Ishikawa (cell line): ENCODE measurements at regions not wholly inside any gene's neighbourhood (a gene's known extent, or its start where the extent isn't known, plus 50 kb on each side); places are given as distances from the start of the nearest gene placed in this dataset.
A peak's percentile ranks its signal among the peaks of the same experiment; 100 is the strongest.

Experiments
- CEBPB ChIP-seq: IDR thresholded peaks from 2 replicates; pipeline ENCODE4 v1.6.1; 2012
- CREB1 ChIP-seq: IDR thresholded peaks from 2 replicates; pipeline ENCODE4 v1.6.1; 2012; ENCODE audit warnings: low read depth
- EGR1 ChIP-seq: IDR thresholded peaks from 2 replicates; pipeline ENCODE4 v1.6.1; 2012
- EP300 ChIP-seq: IDR thresholded peaks from 2 replicates; pipeline ENCODE4 v1.6.1; 2012; ENCODE audit warnings: borderline replicate concordance
- FOXM1 ChIP-seq: IDR thresholded peaks from 2 replicates; pipeline ENCODE4 v1.6.1; 2012; ENCODE audit warnings: low read depth, borderline replicate concordance
- MAX ChIP-seq: IDR thresholded peaks from 2 replicates; pipeline ENCODE4 v1.6.1; 2012
- NFIC ChIP-seq: IDR thresholded peaks from 2 replicates; pipeline ENCODE4 v1.6.1; 2012
- RAD21 ChIP-seq: IDR thresholded peaks from 2 replicates; pipeline ENCODE4 v1.6.1; 2012; ENCODE audit warnings: low read depth
- REST ChIP-seq: IDR thresholded peaks from 2 replicates; pipeline ENCODE4 v1.6.1; 2012; ENCODE audit warnings: low read depth, mild to moderate bottlenecking
- TAF1 ChIP-seq: IDR thresholded peaks from 2 replicates; pipeline ENCODE4 v1.6.1; 2012; ENCODE audit warnings: low read depth, mild to moderate bottlenecking
- TCF12 ChIP-seq: IDR thresholded peaks from 2 replicates; pipeline ENCODE4 v1.6.1; 2012; ENCODE audit warnings: low read depth
- TEAD4 ChIP-seq: IDR thresholded peaks from 2 replicates; pipeline ENCODE4 v1.6.1; 2012
- USF1 ChIP-seq: IDR thresholded peaks from 2 replicates; pipeline ENCODE4 v1.6.1; 2012
- YY1 ChIP-seq: IDR thresholded peaks from 2 replicates; pipeline ENCODE4 v1.6.1; 2012; ENCODE audit warnings: low read depth
- ZBTB7A ChIP-seq: IDR thresholded peaks from 2 replicates; pipeline ENCODE4 v1.6.1; 2012; ENCODE audit warnings: low read depth

- TF ChIP-seq RAD21 = 0 out of 2 replicates have a peak, but pooled peaks have one; percentile 15
- no peak for TF ChIP-seq TCF12
Measured at GRCh38 chr5:163569284-163569683, 63.9 kb downstream of the MAT2B start.

- TF ChIP-seq TEAD4 = no peak
- no peak for TF ChIP-seq REST
- no peak for TF ChIP-seq YY1
- TF ChIP-seq TAF1 = no peak
- no peak for TF ChIP-seq ZBTB7A
- TF ChIP-seq TCF12 = no peak
Measured at GRCh38 chr5:163571744-163572143, 66.3 kb downstream of the MAT2B start.

GRCh38 chr5:163574472-163575440, 69.3 kb downstream of the MAT2B start:
- TF ChIP-seq NFIC (no peak), USF1 (no peak), ZBTB7A (no peak), EGR1 (no peak), TEAD4 (no peak), MAX (no peak), CEBPB (no peak), RAD21 (no peak), EP300 (no peak), TCF12 (no peak), REST (no peak)

- no peak for TF ChIP-seq REST
- no peak for TF ChIP-seq EP300
- TF ChIP-seq USF1 = no peak
- no peak for TF ChIP-seq TAF1
- no peak for TF ChIP-seq EGR1
- no peak for TF ChIP-seq CREB1
- TF ChIP-seq ZBTB7A = no peak
- TF ChIP-seq RAD21 = no peak
- no peak for TF ChIP-seq NFIC
- TF ChIP-seq FOXM1 = no peak
- no peak for TF ChIP-seq MAX
- TF ChIP-seq TCF12 = no peak
- no peak for TF ChIP-seq TEAD4
- TF ChIP-seq CEBPB = no peak
- no peak for TF ChIP-seq YY1
Measured at GRCh38 chr5:163578652-163579051, 73.2 kb downstream of the MAT2B start.

GRCh38 chr5:163579729-163580128, 74.3 kb downstream of the MAT2B start:
- no peak for TF ChIP-seq EGR1
- TF ChIP-seq REST = no peak
- no peak for TF ChIP-seq ZBTB7A
- TF ChIP-seq CEBPB = no peak
- TF ChIP-seq USF1 = no peak
- TF ChIP-seq EP300 = no peak
- TF ChIP-seq TEAD4 = no peak
- TF ChIP-seq MAX = no peak
- TF ChIP-seq CREB1 = no peak
- TF ChIP-seq RAD21 = no peak
- no peak for TF ChIP-seq NFIC
- TF ChIP-seq FOXM1 = no peak
- no peak for TF ChIP-seq TAF1
- TF ChIP-seq TCF12 = no peak
- TF ChIP-seq YY1 = no peak
